Stimulated activated CD4-positive, alpha-beta T cell treated with anti-CD3 and anti-CD28 coated beads, TNF-alpha, amount 100 ng/mL, for 4 hours (primary cell): ENCODE measurements at regions not wholly inside any gene's neighbourhood (a gene's known extent, or its start where the extent isn't known, plus 50 kb on each side); places are given as distances from the start of the nearest gene placed in this dataset.

Source experiments
- DNase-seq, 3 experiments: peaks; one replicate each; pipeline ENCODE4 v3.0.0-alpha.2; 2020; ENCODE audit warnings: low read depth in 3 of 3

DNA sequence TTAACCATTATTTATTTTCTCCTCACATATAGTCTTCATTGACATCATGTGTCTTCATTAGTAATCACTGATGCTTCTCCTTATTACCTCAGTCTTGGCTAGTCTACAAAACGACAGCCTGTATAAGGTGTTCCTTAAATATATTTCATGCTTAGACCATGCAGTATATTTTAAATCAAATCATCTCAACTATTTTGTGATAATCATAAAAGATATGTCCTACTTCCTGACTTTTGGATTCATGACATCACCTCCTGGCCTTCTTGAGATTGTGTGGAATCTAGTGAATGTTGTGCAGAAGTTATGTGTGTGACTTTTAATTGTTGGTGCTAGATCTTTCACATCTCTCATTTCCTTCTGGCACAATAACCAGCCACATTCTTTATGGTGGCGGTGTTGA, 1339.3 kb upstream of the C9orf72 start:
- DNase-seq, result no peak

DNA sequence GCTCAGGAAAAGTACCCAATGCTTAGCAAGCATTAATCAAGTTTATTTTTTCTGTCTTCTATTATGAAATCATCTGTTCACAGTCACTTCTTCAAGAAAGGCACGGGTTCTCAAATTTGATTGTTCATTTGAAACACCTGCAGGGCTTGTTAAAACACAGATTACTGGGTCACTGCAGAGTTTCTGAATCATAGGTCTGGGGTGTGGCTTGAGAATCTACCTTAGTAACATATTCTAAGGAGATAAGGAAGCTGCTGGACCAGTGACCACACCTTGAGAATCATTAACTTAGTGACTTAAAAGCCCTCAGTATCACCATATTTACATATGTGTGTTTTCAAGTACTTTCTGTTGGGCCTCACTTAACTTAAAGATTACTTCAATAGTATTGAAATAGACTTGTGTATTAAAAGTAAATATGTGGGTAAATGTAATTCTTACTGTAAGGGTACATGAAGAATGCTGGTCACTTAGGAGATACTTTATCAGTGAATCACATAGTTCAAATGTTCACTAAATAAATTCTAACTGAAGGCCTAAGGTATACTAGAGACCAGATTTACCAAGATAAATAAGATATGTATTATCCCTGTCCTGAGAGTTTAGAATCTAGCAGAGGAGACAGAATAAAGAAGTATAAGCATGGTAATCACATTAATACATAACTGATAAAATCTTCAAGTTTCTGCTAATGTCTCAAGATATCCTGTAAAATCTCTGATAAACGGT, 1342.1 kb upstream of the C9orf72 start:
- DNase-seq, result no peak

DNA sequence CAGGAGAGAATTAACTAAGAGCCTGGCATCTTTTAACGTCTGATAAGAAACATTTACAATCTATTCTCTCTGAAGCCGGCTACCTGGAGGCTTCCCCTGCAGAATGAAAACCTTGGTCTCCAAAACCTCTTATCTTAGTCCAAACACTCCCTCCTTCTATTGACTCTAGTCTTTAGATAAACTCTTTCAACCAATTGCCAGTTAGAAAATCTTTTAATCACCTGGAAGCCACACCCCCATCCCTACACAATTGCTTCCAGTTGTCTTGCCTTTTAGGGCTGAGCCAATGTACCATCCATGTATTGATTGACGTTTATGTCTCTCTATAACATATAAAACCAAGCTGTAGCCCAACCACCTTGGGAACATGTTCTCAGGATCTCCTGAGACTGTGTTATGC, 1343.1 kb upstream of the C9orf72 start:
- no peak for DNase-seq

DNA sequence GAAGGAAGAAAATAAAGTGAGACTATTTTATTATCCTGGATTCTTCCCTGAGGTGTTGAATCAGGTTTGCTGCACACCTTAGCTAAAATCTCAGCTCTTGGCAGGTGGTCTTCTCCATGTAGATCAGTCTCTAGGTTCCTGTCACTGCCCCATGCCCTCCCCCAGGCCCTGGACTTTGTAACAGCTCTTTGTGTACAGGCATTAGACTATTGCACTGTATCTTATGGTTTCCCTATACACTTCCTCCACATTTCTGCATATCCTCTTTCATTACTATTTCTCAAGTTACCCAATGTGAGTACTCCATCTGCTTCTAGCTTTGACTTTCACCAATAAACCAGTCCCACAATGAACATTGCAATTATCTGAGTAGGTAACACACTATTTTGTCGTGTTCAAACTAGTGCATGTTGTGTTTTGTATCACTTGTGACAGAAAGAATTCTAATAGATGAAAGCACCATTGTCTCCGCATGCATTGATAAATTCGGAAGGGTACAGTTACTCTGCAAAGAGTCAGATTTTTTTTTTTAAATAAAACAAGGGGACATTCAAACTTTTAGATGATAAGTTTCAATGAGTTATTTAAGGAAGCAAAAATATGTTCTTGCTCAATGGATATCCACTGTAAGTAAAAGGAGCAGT, 1348.7 kb upstream of the C9orf72 start:
- no peak for DNase-seq

DNA sequence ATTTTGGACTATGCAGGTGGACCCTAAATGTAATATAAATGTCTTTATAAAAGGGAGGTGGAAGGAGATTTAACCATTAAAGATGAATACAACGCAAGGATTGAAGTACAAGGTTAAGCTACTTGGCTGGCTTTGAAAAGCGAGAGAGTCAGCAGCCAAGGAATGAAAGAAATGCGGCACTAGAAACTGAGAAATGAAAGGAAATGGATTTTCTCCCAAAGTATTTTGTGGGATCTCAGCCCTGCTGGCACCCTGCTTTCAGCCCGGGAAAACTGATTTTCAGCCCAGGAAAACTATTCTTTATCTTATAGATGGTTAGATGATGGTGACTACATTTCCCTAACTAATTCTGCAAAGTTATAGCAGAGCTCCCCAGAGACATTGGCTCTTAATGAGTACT, 1349.6 kb upstream of the C9orf72 start:
- no peak for DNase-seq

DNA sequence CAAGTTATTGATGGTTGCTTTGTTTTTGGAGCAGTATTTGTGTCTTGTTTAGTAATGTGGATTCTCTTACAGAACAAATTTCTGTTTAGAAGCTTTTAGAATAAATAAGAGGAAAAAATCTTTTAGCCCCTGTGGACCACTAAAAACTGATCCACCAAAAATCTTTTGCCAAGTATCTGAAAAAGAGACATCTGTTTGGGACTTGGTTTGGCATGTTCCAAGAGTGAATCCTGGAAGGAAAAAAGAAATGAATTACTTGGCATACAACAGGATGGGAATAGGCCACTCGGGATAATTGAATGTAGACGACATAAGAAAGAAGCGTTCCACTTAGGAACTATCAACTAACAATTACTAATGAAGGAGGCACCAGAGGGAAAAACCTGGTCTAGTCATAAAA, 1350.1 kb upstream of the C9orf72 start:
- DNase-seq, result no peak

DNA sequence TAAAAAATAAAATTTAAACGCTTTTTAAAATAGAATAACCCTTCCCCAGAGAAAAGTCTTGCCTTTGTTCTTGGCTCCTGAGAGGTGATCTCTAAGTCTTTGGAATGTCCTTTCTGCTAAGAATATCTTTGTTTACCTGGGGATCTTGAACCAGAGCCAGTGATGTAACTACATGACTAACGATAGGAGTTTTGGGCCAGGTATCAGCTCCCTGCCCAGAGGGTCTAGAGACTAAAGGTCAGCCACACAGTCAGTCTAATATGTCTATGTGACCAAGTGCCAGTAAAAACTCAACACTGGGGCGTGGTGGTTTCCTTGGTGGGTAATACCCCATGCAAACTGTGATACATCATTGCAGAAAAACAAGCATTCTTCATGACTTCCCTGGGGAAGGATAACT, 1351.9 kb upstream of the C9orf72 start:
- DNase-seq, result no peak

DNA sequence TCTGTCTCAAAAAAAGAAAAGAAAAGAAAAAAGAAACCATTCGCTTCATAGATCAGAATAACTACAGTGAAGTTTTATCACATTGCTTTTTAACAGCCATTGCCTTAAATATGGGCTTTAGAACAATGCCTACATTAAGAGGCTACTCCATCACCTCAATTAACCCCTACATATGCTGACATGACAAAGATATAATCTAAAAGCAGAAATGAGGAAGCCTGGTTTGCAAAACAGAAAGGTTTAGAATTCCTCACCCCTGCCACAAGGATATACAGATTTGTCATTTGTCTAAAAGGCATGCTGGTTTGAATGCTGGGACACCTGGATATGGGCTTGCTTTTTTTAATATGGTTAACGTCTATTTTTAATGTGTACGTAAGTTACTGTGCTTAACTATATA, 1353.0 kb upstream of the C9orf72 start:
- no peak for DNase-seq

DNA sequence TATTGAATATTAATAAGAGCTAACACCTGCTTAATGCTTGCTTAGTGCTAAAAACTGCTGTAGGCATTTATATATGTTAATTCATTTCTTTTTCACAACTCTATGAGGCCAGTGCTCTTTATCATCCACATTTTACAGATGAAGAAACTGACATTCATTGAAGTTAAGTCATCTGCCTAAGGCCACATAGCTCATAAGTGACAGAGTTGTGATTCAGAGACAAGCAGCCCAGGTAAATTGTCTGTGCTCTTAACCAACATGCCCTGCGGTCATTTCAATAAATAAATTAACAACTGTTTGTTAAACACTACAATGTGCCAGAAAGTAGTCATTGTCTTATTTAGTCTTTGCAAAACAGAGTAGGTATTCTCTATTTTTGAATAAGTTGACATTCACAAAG, 1354.4 kb upstream of the C9orf72 start:
- no peak for DNase-seq

DNA sequence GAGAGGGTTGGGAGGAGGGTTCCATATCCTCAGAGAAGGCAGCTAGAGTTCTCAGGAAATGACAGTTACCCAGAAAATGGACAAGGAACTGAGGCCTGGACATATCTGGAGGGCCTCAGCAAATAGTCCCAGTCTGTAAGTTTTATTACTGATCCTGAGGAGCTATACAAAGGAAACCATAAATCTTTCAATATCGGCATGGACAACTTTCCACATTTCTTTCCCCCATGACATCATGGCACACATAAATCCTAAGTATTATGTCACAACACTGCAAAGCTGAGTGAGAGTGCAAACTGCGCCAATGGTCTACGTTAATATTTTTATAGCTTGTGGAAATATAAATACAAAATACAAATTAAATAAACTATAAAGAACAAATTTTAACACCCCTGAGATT, 1356.2 kb upstream of the C9orf72 start:
- DNase-seq, result no peak

DNA sequence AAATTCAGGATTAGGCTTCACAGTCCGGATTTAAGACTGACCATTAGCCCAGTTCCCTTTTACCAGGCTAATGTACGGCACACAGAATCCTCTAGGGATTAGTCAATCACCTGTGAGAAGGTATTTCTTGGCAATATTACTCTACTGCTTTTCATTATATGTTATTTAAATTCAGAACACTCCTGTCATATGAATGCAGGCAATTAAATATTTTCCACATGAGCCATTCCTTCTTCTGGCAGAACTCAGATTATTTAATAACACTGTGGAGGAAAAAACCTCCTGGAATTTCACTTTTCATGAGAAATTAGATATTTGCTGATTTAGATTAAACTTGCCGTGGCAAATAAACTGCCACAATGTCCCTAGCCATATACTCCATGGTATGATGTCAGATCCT, 1357.5 kb upstream of the C9orf72 start:
- DNase-seq, result no peak

DNA sequence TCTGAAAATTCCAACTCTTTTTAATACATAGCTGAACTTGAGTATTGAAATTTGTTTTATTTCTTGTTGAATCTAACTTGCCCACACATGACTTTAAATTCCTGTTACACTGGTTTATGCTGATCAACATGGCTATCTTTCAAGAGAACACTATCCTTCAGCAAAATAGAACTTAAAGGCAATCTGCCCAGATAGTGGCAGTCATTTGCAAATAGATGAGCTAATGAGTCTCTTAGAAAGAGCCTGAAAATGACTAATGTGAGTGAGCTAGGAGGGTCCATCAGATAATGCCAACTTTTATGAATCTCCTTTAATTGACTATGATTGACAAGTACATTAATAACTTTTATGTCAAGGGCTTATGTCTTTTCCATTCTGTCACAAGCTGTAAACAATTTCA, 1360.8 kb upstream of the C9orf72 start:
- no peak for DNase-seq

DNA sequence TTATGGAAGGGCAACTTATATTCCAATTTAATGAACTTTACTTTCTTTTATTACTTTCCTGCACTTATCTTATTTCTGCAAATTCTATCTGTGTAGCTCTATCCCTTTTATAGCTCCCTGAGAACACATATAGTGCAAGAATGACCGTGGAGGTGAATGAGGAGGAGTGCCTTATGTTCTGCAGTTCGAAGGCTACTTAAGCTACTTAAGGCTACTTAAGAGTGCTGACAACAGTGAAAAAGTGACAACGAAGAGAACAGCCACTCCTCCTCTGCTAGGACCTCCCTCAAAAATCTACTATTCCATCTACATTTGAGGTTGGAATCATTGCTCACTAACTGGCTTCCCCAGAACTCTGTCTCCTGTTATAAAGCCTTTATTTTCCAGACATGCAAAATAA, 1365.7 kb upstream of the C9orf72 start:
- DNase-seq, result no peak

DNA sequence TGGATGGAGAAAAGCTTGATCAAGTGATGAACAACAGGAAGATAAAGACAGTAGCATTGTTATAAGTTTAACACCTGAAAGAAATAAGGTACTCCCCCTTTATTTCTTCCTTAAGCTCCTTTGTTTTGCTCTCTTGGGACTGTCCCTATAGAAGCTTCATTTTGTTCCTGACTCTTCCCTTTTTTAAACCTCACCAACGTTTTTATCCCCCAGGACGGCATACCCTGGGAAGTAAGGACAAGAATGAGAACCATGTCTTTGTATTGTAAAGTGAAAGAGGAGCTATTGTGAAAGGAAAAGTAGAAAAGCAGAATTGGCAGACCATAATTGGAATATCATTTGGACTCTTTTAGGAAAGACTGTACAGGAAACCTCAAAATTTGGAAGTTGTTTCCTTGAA, 1368.6 kb upstream of the C9orf72 start:
- no peak for DNase-seq

DNA sequence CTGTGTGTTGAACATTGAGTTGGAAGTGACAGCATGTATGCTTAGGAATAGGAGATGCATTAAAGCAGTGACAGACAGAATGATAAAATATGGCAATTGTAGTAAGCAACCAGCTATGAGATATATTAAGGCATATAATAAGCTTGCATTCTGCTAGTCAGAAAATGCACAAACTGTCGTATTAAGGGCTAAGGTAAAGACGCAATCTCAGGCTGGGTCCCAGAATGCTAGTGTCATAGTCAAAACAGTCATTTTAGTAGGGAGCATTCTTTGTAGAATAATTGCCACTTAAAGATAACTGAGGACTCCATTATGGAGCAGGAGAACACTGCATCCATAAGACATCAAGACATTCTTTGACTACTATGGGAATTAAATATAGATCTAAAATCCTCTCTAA, 1369.7 kb upstream of the C9orf72 start:
- DNase-seq, result no peak

DNA sequence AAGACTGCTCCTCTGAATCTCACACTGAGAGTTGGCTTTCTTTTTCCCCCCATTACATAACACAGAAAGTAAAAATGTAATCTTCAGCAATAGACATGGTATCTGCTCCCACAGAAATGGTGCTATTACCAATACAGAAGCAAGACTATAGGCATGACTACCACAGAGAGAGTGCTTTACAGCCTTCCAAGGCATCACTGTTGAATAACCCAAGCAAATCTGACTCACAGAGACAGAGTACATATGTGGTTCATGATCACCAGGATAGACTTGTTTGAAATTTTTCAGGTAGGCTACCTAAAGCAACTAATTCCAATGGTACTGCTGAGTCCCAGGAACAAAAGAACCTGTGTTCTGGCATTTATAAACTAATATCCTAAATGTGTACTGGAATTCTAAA, 1373.4 kb upstream of the C9orf72 start:
- no peak for DNase-seq

DNA sequence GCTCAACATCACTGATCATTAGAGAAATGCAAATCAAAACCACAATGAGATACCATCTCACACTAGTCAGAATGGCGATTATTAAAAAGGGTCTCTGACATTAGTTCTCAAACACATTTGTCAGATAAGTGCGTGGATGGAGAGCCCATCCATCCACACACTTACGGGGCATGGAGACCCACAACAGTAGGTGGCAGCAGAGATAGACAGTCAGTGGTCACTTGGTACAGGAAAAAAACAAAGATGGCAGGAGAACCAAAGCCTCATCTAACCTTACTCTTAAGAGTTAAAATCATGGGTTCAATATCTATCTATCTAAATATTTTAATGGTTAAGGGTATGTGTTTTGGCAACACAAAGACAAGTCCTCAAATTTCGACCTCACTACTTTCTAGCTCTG, 1378.7 kb upstream of the C9orf72 start:
- DNase-seq, result no peak

DNA sequence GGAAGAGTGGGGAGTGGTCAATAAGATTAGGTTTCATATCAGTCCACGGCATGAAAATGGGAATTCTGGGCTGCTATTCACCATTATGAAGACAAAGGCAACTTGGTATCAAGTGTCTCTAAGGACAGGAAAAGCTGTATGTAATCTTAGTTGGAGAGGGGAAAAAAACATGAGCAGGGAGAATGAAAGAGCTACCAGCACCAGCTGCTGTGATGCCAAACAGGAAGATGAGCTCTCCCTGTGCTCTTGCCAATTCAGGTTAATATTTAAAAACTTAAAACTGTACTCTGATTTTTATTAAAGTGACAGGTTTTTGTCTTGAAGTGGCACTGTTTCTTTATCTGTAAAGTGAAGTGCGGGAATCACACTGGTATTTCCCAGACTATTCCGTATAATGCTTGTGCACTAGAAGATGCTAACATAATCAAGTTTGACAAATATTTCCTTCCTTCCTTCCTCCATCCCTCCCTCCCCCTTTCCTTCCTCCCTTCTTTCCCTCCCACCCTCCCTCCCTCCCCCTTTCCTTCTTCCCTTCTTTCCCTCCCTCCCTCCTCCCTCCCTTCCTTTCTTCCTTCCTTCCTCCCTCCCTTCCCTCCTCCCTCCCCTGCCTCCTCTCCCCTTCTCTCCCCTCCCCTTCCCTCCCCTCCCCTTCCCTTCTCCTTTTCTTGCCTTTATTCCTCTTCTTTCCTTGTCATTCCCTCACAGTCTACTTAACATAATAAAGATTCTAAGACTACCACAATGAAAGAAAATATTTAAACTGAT, 1383.0 kb upstream of the C9orf72 start:
- no peak for DNase-seq

DNA sequence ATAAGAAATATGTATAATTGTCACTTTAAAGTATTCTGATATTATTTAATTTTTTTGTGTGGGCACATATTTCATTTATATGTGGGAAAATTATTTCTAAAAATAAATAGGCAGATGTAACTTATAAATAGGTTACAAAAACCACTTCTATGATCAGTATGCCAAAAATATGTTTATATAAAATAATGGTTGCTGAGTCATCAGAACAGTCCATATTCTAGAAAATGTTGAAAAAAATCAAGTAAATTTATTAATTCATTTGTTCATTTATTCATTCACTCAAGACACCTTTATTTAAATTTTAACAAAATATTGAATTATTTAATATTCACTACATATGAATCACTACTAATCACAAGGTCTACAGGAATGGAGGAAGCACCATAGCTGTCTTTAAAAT, 1387.3 kb upstream of the C9orf72 start:
- DNase-seq, result no peak

DNA sequence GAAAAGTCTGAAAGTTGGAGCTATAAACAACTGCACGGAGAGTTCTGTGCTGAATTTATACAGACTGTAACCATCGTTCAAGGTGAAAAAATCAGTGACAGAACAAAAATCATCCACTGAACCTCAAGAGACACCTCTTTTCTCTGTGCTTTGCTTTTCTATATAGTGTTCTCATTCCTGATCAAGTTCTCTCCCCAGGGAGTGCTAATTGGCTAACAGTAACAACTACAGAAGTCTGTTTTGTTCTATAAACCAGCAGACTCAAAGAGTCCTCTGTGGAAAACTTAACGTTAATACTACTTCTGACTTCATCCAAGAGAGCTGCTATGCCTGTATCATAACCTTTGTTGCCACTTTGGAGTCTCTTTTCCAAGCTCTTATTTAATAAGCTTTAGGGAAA, 1388.3 kb upstream of the C9orf72 start:
- DNase-seq, result no peak

DNA sequence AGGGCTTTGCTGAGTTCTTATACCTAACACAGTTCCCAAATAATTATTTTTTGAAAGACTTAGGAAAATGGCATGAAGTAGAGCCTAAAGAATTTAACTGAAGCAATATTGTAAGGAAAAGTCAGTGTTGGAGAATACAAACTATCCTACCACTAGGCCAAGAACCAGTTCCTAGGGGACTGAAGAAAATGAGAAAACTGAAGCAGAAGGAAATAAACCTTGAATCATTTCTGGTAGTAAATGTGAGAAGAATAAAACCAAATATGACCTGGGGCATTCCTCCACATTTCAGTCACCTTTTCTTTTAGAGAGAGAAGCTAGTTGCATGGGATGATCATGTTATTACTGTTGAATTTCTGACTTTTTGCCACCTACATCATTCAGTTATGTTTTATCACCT, 1393.9 kb upstream of the C9orf72 start:
- DNase-seq, result no peak

DNA sequence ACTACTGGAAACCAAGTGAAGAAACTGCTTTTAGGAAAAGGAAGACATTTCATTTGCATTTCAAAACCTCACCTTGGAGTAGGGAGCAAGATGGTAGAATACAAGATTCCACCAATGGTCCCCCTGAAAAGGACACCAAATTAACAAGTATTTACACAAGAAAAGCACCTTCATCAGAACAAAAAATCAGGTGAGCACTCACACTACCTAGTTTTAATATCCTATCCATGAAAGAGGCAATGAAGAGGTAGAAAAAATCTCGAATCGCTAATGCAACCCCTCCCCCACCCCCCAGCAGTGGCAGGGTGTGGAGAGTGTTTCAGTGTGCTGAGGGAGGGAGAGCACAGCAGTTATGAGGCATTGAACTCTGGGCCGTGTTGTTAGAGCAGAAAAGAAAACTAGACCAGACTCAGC, 1397.0 kb upstream of the C9orf72 start:
- no peak for DNase-seq

DNA sequence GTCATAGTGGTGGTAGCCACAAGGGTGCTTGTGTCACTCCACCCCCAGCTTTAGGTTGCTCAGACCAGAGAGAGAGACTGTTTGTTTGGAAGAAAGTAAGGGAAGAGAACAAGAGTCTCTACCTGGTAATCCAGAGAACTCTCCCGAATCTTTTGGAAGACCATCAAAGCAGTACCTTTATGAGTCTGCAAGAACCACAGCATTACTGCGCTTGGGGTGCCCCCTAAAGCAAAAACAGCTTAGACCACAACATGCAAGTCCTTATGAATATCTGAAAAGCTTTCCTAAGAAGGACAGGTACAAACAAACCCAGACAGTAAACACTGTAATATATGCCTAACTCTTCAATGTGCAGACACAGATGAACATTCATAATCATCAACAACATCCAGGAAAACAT, 1398.6 kb upstream of the C9orf72 start:
- no peak for DNase-seq
